Activated T-helper 1 cell treated with anti-CD3 and anti-CD28 coated beads, Interleukin-12 subunit alpha, Interleukin-12 subunit beta, Interleukin-2, Interleukin-4 antibody, amounts not matched to agents 30 ng/mL and 10 ng/mL and 1 ng/mL, durations not matched to agents 14 hours and 24 hours and 36 hours (primary cell): ENCODE measurements at regions not wholly inside any gene's neighbourhood (a gene's known extent, or its start where the extent isn't known, plus 50 kb on each side); places are given as distances from the start of the nearest gene placed in this dataset.
"Not testable (repeated sequence)": the region's sequence is repeated elsewhere in the genome, so short reads cannot be mapped to it uniquely, and the experiment has no call there.

Source experiments
- DNase-seq: peaks from one replicate; pipeline ENCODE4 v3.0.0; 2021; ENCODE audit warnings: low spot score
- H3K27ac Mint-ChIP-seq: one replicate; pipeline ENCODE4 v1.8.0; 2021; ENCODE audit warnings: mild to moderate bottlenecking, mixed read lengths
- H3K27me3 Mint-ChIP-seq: one replicate; pipeline ENCODE4 v1.8.0; 2022; ENCODE audit warnings: mild to moderate bottlenecking, moderate library complexity, mixed read lengths; ENCODE audit not compliant: insufficient read depth
- H3K36me3 Mint-ChIP-seq: one replicate; pipeline ENCODE4 v1.8.0; 2021; ENCODE audit warnings: low read depth, mixed read lengths
- H3K4me1 Mint-ChIP-seq: one replicate; pipeline ENCODE4 v1.8.0; 2021; ENCODE audit warnings: low read depth, mixed read lengths
- H3K4me3 Mint-ChIP-seq: one replicate; pipeline ENCODE4 v1.8.0; 2021; ENCODE audit warnings: mild to moderate bottlenecking, moderate library complexity, mixed read lengths
- H3K9me3 Mint-ChIP-seq: one replicate; pipeline ENCODE4 v1.8.0; 2021; ENCODE audit warnings: mixed read lengths
- intact Hi-C: fragments of 100-400 bp; cut with micrococcal nuclease; formaldehyde crosslinking; loops from one replicate; pipeline ENCODE4 v1.15.1; 2024

GRCh38 chr9:71270554-71270953 lies 149.1 kb upstream of the TRPM3 start:
- H3K27me3 Mint-ChIP-seq: no peaks in the 10 kb centered on the region
- intact Hi-C loops: no loop called here
- H3K27ac Mint-ChIP-seq: no peak overlapping the region
- H3K4me1 Mint-ChIP-seq: no peaks in the 10 kb centered on the region
- no peak overlapping the region for H3K4me3 Mint-ChIP-seq
- H3K36me3 Mint-ChIP-seq: no peaks in the 10 kb centered on the region
- no peak for DNase-seq
- no peaks in the 10 kb centered on the region for H3K9me3 Mint-ChIP-seq

- no peak overlapping the region for H3K4me3 Mint-ChIP-seq
- no peaks in the 10 kb centered on the region for H3K9me3 Mint-ChIP-seq
- intact Hi-C loops: no loop called here
- no peak for DNase-seq
- H3K27me3 Mint-ChIP-seq: no peaks in the 10 kb centered on the region
- no peaks in the 10 kb centered on the region for H3K4me1 Mint-ChIP-seq
- H3K27ac Mint-ChIP-seq: no peak overlapping the region
- H3K36me3 Mint-ChIP-seq: no peaks in the 10 kb centered on the region
These were observed 148.4 kb upstream of the TRPM3 start for GRCh38 chr9:71269859-71270258.

DNA sequence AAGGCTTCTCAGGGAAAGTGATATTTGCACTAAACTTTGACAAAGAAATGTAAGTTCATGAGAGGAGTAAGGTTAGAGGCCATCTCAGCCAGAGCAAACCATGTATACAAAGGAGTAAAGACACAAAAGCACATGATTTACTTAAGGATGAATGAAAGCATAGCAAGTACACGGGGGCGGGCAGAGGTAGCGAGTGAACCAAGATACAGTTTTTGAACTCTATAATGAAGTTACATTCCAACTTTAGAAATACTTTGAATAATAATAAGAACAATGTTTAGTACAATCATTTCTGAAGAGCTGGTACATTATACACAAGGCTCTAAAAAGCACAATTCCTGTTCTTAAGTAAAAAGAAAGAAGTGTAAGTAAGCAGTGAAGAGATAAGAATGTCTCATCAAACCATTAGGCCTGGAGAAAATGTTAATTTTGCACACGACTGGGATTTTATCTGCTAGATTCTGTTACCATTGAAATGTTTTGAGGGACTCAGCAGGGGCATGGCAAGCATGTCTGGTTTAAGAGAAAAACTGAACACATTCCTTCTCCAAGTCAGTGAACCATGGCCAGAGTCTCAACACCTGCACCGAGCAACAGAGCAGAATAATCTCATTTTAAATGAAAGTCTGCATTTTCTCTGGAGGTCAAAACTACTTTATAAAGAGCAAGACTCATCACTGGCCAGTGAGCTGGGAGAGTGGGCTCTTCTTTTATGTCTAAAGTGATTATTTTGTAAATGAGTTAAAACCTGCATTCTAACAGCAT lies 147.6 kb upstream of the TRPM3 start:
- no peaks in the 10 kb centered on the region for H3K4me1 Mint-ChIP-seq
- no peaks in the 10 kb centered on the region for H3K9me3 Mint-ChIP-seq
- no peak overlapping the region for H3K4me3 Mint-ChIP-seq
- no peak overlapping the region for H3K27ac Mint-ChIP-seq
- DNase-seq: no peak
- no peaks in the 10 kb centered on the region for H3K27me3 Mint-ChIP-seq
- no peaks in the 10 kb centered on the region for H3K36me3 Mint-ChIP-seq
- intact Hi-C loops: no loop called here

GRCh38 chr9:71263451-71263850 lies 142.0 kb upstream of the TRPM3 start:
- Mint-ChIP-seq H3K36me3 (no peaks in the 10 kb centered on the region), H3K4me3 (no peak overlapping the region), H3K27me3 (no peaks in the 10 kb centered on the region), H3K4me1 (no peaks in the 10 kb centered on the region), H3K27ac (no peak overlapping the region), H3K9me3 (no peaks in the 10 kb centered on the region)
- intact Hi-C loops: no loop called here
- DNase-seq: no peak

DNA sequence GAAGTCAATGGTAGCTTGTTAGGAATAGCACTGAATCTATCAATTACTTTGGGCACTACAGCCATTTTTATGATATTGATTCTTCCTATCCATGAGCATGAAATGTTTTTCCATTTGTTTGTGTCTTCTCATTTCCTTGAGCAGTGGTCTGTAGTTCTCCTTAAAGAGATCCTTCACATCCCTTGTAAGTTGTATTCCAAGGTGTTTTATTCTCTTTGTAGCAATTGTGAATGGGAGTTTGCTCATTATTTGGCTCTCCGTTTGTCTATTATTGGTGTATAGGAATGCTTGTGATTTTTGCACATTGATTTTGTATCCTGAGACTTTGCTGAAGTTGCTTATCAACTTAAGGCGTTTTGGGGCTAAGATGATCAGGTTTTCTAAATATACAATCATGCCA lies 139.0 kb upstream of the TRPM3 start:
- H3K4me1 Mint-ChIP-seq, H3K27ac Mint-ChIP-seq, H3K27me3 Mint-ChIP-seq, H3K9me3 Mint-ChIP-seq, H3K4me3 Mint-ChIP-seq, intact Hi-C loops, DNase-seq, H3K36me3 Mint-ChIP-seq: not testable (repeated sequence)

DNA sequence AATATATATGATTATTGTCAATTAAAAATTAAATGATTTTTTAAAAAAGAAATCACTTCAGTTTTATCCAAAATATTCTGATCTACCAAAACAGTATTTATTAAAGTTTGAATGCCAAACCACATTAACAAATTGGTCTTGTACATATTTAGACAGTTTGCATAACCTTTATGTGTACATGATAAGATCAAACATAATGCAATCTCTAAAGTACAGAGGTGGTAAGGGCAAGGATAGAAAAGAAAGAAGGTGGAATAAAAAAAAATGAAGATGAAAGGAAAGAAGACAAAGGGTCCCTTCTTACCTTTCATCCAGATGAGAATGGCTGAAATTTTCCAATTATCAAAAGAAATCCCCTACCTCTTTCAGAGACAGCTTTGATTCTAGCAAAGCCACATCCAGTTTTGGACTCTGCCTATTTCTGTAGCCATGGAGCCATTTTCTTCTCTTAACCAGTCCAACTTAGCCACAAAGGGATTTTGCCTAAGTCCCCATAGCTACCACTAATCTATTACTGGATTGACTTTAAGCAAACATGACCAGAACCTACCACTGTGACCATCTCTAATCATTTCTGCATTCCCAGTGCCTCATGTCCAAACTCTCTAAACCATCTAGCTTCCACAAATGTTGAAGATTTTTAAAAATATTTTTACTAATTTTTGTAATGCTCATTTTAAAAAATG lies 133.3 kb upstream of the TRPM3 start:
- DNase-seq: no peak
- no peak overlapping the region for H3K27ac Mint-ChIP-seq
- intact Hi-C loops: no loop called here
- H3K4me3 Mint-ChIP-seq: no peak overlapping the region
- H3K36me3 Mint-ChIP-seq: no peaks in the 10 kb centered on the region
- no peaks in the 10 kb centered on the region for H3K4me1 Mint-ChIP-seq
- H3K9me3 Mint-ChIP-seq: no peaks in the 10 kb centered on the region
- H3K27me3 Mint-ChIP-seq: peaks cover 2% of the 10 kb centered on the region

DNA sequence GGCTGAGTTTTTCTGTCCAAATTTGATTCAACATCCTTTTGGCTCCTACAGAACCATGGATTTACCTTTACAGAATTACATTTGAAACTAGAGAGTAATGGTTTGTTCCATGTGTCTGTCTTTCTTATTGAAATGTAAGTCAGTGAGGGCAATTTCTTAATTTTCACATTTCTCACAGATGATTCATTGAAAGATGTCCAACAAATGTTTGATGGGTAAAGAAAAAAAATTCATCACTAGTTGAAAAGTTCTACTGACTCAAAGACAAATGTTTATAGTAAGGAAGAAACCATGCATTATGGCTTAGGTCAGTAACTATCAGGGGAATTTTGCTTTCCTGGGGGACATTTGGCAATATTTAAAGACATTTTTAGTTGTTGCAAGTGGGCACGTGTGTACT lies 131.6 kb upstream of the TRPM3 start:
- no peaks in the 10 kb centered on the region for H3K36me3 Mint-ChIP-seq
- H3K9me3 Mint-ChIP-seq: no peaks in the 10 kb centered on the region
- no peak for DNase-seq
- no peak overlapping the region for H3K27ac Mint-ChIP-seq
- peaks cover 2% of the 10 kb centered on the region for H3K27me3 Mint-ChIP-seq
- H3K4me1 Mint-ChIP-seq: no peaks in the 10 kb centered on the region
- no peak overlapping the region for H3K4me3 Mint-ChIP-seq
- intact Hi-C loops: no loop called here

DNA sequence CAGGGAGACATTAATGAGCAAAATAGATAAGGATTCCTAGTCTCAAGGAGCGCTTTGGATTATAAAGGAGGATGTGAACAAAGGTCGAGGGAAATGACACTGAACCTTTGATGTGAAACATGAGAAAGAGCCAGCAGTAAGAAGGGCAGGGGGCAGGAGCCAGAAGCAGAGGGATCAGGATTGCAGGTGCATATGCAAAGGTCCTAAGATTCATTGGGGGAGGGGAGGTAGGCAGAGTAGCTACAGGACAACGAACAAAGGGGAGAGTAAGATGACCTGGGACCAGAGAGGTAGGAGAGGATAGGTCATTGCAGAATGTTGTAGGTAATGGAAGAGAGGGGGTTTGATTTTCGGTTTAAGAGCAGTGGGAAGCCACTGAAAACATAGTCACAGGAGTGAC lies 129.2 kb upstream of the TRPM3 start:
- intact Hi-C loops: no loop called here
- H3K36me3 Mint-ChIP-seq: no peaks in the 10 kb centered on the region

GRCh38 chr9:71249729-71250317 lies 128.4 kb upstream of the TRPM3 start:
- no peak for DNase-seq
- H3K27ac Mint-ChIP-seq: no peak overlapping the region
- H3K4me1 Mint-ChIP-seq: no peaks in the 10 kb centered on the region
- no peaks in the 10 kb centered on the region for H3K9me3 Mint-ChIP-seq
- H3K4me3 Mint-ChIP-seq: no peak overlapping the region
- peaks cover 2% of the 10 kb centered on the region for H3K27me3 Mint-ChIP-seq
- intact Hi-C loops: loop anchor here (2.0 kb wide), 1 partner anchor 609 kb away; no protein-coding TSS in a partner anchor
- H3K36me3 Mint-ChIP-seq: no peaks in the 10 kb centered on the region

More for the DNA sequence above, 129.2 kb upstream of the TRPM3 start:
- Mint-ChIP-seq H3K27me3 (peaks cover 2% of the 10 kb centered on the region), H3K27ac (no peak overlapping the region), H3K9me3 (no peaks in the 10 kb centered on the region), H3K4me1 (no peaks in the 10 kb centered on the region), H3K4me3 (no peak overlapping the region)
- no peak for DNase-seq

GRCh38 chr9:71245651-71246050 lies 124.2 kb upstream of the TRPM3 start:
- intact Hi-C loops: no loop called here
- H3K27ac Mint-ChIP-seq: no peak overlapping the region
- peaks cover 2% of the 10 kb centered on the region for H3K27me3 Mint-ChIP-seq
- H3K36me3 Mint-ChIP-seq: no peaks in the 10 kb centered on the region
- no peaks in the 10 kb centered on the region for H3K9me3 Mint-ChIP-seq
- H3K4me1 Mint-ChIP-seq: no peaks in the 10 kb centered on the region
- no peak for DNase-seq
- H3K4me3 Mint-ChIP-seq: no peak overlapping the region

- H3K9me3 Mint-ChIP-seq: no peaks in the 10 kb centered on the region
- no peak overlapping the region for H3K27ac Mint-ChIP-seq
- intact Hi-C loops: no loop called here
These were observed 122.5 kb upstream of the TRPM3 start for GRCh38 chr9:71243951-71244350.

DNA sequence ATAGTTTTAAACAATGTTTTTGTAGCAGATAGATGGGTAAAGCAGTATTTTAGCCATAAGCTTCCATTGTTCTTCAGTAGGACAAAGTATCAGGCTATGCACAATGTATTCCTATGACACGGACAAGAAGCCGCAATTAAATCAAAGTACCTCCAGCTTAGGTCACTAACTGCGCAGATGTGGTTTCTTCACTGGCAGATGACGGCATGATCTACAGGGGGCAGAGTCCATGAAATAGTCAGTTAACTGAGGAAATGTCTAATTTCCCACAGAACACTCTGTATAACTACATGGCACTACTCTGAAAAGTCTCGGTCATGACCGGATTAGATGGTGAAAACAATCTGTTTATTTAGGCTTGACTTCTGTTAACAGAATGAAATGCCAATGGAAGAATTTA lies 120.7 kb upstream of the TRPM3 start:
- Mint-ChIP-seq H3K27me3 (no peaks in the 10 kb centered on the region), H3K4me1 (no peaks in the 10 kb centered on the region), H3K9me3 (no peaks in the 10 kb centered on the region), H3K36me3 (no peaks in the 10 kb centered on the region), H3K4me3 (no peak overlapping the region), H3K27ac (no peak overlapping the region)
- DNase-seq: no peak
- intact Hi-C loops: no loop called here

More at GRCh38 chr9:71243951-71244350, 122.5 kb upstream of the TRPM3 start:
- H3K27me3 Mint-ChIP-seq: no peaks in the 10 kb centered on the region
- DNase-seq: no peak
- no peak overlapping the region for H3K4me3 Mint-ChIP-seq
- H3K36me3 Mint-ChIP-seq: no peaks in the 10 kb centered on the region
- no peaks in the 10 kb centered on the region for H3K4me1 Mint-ChIP-seq

- Mint-ChIP-seq H3K36me3 (no peaks in the 10 kb centered on the region), H3K9me3 (no peaks in the 10 kb centered on the region), H3K4me1 (no peaks in the 10 kb centered on the region), H3K27ac (no peak overlapping the region), H3K27me3 (no peaks in the 10 kb centered on the region), H3K4me3 (no peak overlapping the region)
- intact Hi-C loops: no loop called here
- DNase-seq: no peak
These were observed 115.6 kb upstream of the TRPM3 start for GRCh38 chr9:71237051-71237450.
